Stimulated activated naive CD4-positive, alpha-beta T cell (primary cell): ENCODE measurements at regions not wholly inside any gene's neighbourhood (a gene's known extent, or its start where the extent isn't known, plus 50 kb on each side); places are given as distances from the start of the nearest gene placed in this dataset.
"Not testable (repeated sequence)": the region's sequence is repeated elsewhere in the genome, so short reads cannot be mapped to it uniquely, and the experiment has no call there.

Experiments
- DNase-seq, 6 experiments: peaks; one replicate each; lab custom pipeline; 2025; lab: John Stamatoyannopoulos, UW

DNA sequence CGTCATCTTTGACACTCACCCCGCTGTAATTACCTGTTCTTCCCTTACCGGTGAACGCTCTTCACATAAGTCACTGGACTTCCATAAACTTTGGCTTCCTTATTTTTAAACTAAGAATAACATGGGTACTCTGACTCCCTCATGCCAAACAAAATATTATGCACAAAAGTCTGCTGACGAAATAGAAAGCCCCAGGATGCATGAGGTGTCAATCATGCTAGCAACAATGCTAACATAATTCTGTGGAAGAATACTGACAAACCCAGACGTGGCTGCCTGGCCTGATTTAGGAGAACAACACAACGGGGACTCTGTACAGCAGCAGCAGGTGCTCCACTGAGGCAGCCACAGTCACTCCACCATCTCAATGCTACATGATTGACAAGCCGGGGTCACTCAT lies 137.5 kb downstream of the CCDC71L start:
- DNase-seq = no peak

DNA sequence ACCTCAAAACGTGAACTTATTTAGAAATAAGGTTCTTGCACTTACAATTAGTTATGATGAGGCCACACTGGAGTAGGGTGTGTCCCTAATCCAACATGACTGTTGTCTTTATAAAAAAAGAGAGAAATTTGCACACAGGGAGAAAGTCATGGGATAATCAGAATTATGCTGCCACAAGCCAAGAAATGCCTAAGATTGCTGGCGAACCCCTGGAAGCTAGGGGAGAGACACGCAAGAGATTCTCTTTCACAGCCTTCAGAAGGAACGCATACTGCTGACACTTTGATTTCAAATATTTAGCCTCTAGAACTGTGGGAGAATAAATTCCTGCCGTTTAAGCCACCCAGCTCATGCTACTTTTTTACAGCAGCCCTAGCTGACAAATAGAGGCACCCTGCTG lies 138.3 kb downstream of the CCDC71L start:
- no peak for DNase-seq

DNA sequence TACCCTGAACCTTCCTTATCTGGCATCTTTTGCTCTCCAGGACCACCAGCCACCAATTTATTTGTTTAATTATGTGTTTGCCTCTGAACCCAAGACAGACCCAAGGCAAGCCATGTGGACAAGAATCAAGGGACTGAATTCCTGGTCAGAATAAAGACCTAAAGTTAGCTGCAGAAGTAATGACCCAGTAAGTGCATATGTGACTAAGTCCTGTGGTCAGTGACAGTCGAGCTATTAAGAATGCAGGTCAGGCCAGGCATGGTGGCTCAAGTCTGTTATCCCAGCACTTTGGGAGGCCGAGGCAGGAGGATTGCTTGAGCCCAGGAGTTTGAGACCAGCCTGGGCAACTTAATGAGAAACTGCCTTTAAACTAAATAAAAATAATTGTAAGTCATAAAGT lies 139.4 kb downstream of the CCDC71L start:
- no peak for DNase-seq

DNA sequence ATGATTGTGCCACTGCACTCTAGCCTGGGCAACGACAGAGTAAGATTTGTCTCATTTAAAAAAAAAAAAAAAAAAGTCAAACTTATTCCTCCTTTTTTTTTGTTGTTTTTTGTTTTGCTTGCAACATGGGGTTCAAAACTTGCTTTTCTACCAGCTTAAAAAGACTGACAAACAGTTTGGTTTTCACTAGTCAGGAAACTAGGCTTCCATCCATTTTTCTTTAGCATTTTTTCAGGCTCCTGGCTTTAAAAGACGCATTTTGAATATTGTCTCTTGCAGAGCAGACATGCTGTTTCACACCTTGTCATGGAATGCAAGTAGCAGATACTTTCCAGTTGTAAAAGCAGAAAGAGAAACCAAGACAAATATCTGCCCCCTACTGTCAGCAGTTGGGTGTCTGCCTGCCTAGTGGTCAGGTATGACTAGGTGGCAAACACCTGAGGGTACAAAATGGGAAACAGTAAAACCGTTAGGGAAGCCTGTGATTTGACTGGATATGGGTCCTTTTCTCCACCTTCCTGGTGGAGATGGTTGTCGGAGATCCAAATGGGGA lies 139.9 kb downstream of the CCDC71L start:
- no peak for DNase-seq

DNA sequence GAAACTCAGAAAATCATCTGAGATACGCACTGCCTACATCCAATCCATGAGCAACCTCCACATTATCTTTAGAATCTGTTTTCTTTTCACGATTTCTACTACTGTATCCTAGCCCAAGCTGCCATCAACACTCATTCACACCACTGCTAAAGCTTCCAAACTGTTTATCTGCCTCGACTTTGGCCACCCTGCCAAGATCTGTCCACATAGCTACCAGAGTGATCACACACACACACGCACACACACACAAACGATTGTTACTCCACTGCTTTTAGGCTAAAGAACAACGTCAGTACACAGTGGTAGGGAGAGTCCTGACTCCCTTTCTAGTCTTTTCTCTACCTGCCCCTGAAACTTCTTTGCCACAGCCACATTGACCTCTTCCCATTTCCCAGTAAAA lies 142.0 kb downstream of the CCDC71L start:
- no peak for DNase-seq

DNA sequence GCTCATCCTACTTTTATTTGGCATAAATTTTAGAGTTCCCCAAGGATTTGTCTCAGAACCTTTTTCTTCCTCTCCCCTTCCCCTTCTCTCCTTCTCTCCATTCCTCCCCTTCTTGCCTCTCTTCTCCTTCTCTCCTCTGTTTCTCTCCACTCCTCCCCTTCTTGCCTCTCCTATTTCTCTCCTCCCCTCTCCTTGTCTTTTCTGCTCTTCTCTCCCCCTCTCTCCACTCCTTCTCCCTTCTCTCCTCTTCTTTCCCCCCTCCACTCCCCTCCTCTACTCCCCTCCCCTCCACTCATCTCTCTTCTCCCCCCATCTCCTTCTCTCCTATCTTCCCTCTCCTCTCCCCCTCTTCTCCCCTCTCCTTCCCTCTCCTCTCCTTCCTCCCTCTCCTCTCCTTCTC lies 142.7 kb downstream of the CCDC71L start:
- no peak for DNase-seq

DNA sequence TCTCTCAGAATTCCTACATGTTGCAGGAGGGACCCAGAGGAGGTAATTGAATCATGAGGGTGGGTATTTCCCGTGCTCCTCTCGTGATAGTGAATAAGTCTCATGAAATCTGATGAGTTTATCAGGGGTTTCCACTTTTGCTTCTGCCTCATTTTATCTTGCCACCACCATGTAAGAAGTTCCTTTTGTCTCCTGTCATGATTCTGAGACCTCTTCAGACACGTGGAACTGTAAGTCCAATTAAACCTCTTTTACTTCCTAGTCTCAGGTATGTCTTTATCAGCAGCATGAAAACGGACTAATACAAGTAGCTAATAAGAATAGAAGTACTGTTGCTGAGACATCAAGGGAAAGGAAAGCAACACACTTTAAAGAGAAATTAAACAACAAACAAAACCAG lies 143.4 kb downstream of the CCDC71L start:
- no peak for DNase-seq

DNA sequence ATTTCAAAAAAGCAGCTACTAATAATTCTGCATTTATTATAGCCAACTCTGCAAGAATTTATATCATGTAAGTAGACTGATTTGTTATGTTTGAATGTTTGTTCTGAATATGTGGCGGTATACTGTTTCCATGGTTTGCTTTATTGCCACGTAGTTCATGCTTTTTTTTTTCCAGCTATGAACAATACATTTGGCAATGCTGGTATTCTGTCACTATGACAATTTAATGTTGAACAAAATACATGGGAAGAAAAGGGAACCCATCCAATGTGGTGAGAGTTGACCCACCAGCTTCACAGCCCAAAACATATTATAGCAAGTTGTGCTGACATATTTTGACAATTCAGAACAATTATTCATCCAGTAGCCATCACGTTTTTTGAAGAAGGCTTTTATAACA lies 145.6 kb downstream of the CCDC71L start:
- DNase-seq = no peak

DNA sequence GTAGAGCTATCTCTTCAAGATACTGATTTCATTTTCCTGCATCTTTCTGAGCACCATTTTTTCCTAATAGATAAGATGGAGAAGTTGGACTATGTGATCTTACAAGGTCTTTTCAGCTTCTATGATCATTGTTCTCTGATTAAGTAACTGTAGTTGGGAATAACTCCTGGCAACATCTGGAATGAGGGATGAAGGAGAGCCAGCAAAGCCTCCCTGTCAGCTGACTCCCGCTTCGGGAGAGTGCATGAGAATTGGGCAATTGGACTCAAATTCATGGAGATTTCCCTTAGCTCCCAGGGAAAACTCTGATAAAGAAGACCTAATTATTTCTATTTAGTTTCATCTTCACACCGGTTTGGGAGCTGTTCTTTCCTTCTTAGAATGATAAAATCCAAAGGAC lies 146.1 kb downstream of the CCDC71L start:
- no peak for DNase-seq

DNA sequence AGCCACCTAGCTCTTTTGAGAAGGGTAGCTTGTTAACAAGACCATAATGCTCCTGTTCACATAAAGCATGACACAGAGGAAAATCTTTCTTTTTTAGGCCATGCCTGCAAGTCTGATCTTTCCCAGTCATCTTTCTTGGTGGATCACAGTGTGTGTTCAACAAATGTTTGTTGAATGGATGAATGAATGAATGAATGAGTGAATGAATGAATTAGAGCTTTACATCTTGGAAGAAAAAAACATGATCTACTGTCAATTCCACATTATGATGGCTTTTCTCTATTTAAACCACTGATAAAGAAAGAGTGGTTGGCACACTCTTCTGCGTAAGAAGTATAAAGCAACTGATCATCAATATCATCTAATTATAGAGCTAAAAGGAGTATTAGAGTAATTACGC lies 148.7 kb downstream of the CCDC71L start:
- no peak for DNase-seq

DNA sequence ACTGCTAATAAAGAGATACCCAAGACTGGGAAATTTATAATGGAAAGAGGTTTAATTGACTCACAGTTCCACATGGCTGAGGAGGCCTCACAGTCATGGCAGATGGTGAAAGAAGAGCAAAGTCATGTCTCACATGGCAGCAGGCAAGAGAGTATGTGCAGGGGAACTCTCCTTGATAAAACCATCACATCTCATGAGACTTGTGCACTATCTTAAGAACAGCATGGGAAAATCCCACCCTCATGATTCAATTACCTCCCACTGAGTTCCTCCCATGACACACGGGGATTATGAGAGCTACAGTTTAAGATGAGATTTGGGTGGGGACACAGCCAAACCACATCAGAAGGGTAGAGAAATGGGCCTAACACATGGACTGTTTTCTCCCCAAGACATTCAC lies 156.3 kb downstream of the CCDC71L start:
- DNase-seq = no peak

DNA sequence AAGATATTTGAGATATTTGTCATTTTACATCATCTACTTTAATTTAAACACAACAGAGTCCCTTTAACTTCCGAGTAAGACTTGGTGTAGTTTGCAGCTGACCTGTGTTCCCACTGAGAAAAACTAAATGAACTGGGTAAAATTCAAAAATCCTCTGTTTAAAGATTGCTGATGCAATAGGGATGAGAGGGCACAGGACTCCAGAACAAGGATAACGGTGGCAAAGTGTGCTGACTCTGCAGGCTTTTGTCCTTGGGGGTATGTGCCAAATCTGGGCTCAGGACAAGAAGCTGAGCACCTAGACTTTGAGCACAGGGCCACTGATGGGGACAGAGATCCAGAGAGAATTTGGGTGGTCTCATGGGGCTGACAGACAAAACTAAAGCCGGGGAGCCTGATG lies 156.8 kb downstream of the CCDC71L start:
- no peak for DNase-seq

DNA sequence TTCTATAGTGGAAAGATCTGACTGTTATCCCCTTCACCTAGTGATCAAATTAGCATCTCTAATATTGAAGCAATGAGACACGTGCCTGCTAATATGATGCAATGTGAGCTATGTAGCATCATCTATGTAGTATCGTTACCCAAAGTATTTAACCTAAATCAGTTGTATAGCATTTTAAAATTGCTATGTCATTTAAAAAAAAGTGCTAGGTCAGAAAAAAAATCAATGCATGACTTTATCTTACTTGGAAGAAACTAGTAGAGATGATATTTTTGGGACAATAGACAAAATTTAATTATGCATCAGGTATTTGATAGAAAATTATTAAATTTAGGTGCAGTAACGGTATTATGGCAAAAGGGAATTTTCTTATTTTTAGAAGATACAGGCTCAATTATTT lies 157.3 kb downstream of the CCDC71L start:
- DNase-seq = no peak

DNA sequence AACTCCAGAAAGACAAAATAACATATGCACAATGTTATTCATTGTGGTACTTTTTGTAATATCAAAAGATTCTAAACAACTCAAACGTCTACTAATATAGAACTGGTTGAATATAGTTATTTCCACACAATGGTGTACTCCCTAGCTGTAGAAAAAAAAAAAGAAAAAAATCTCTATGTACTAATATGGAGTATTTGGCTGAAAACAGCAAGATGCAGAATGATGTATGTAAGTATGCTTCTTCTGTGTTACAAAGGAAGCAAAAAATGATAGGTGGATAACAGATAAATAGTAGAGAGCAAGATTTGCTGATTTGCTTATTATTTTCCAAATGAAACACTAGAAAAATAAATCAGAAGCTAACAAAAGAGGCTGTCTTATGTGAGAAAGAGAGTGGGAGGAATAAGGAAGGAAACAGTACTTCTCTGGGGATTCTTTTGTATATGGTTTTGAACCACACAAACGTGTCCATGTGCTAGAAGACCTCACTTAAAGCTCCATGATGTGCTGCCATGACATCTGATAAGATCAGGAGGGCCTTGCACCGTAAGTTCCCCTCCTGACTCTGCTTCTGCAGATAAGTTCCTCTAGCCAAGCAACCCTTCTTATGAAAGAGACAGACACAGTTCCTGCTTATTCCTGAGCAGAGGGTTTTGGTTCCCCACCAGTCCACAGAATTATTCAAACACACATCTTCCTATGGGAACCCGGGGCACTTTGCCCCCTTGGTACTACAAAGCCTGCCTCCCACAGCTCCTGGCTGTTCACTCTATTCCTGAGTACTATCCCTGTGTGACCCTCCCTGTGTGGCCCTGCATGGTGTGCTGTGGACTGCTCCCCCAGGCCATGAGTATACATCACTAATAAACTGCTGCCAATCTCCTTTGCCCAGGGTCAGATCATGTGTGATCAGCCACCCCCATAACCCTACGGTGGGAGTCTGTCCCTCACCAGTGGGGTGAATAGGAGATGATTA lies 159.1 kb downstream of the CCDC71L start:
- DNase-seq = no peak

DNA sequence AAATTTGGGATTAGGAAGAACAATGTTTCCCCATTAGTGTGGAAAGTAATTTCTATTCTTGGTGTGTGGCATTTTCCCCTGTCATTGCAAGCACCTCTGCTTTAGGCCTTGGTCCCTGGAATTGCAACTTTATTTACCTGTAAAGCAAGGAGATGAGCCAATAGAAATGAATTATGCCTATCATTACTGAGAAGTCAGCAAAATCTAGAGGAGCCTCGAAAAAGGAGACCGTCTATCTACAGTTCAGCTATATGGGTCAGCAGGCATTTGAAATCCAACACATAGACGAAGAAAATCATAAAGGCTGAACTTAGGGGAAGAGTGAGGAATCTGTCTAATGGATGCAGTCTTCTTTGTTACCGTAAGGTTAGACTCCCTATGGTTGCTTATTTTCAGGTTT lies 161.1 kb downstream of the CCDC71L start:
- no peak for DNase-seq

DNA sequence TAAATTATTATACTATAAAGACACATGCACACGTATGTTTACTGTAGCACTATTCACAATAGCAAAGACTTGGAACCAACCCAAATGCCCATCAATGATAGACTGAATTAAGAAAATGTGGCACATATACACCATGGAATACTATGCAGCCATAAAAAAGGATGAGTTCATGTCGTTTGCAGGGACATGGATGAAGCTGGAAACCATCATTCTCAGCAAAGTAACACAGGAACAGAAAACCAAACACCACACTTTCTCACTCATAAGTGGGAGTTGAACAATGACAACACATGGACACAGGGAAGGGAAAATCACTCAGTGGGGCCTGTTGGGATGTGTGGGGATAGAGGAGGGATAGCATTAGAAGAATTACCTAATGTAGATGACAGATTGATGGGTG lies 163.0 kb downstream of the CCDC71L start:
- DNase-seq = not testable (repeated sequence)

DNA sequence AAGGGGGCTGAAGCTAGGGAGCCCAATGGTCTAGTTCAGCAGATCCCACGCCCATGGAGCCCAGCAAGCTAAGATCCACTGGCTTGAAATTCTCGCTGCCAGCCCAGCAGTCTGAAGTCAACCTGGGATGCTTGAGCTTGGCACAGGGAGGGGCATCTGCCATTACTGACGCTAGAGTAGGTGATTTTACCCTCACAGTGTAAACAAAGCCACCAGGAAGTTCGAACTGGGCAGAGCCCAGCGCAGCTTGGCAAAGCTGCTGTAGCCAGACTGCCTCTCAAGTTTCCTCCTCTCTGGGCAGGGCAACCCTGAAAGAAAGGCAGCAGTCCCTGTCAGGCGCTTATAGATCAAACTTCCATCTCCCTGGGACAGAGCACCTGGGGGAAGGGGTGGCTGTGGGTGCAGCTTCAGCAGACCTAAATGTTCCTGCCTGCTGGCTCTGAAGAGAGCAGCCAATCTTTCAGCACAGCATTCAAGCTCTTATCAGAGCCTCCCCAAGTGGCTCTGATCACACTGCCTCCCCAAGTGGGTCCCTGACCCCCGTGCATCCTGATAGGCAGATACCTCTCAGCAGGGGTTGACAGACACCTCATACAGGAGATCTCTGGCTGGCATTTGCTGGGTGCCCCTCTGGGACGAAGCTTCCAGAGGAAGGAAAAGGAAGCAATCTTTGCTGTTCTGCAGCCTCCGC lies 167.8 kb downstream of the CCDC71L start:
- DNase-seq = no peak

DNA sequence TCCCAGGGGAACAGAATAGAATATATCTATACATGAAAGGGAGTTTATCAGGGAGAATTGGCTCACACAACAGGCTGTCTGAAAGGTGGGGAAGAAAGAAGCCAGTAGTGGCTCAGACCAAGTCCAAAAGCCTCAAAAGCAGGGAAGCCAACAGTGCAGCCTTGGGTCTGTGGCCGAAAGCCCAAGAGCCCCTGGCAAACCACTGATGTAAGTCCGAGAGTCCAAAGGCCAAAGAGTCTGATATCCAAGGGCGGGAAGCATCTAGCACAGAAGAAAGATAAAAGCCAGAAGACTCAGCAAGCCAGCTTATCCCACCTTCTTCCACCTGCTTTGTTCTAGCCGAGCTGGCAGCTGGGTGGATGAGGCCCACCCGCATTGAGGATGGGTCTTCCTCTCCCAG lies 172.5 kb downstream of the CCDC71L start:
- DNase-seq = no peak

DNA sequence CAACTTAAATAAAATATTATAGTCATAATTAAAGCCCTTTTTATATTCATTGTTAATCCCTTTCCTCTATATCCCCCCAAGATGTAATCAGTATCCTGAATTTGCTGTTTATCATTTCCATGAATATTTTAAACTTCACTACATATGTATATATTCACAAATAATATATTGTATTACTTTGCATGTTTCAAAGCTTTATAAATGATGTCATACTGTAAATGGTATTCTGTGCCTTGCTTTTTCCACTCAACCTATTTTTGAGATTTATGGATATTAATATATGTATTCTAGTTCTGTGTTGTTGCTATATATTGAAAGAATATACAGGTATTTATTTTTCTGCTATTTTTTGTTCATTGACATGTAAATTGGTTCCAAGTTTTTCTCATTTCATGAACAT lies 173.1 kb downstream of the CCDC71L start:
- no peak for DNase-seq

DNA sequence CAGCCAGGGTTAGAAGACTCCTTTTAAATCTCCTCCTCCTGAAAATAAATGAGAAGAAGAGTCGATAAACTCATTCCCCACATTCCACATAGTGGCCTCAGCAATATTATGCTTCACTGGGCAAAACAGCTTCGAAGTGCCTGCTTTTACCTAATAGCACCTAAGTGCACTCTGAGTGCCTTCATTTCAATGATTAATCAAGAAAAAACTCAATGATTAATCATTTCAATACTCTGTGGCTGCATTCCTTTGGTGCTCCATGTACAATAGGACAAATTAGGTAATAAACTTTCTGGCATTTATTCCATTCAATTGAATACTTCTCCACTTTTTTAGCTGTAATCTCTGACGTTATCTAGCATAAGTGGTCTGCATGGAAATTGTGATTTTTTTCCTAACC lies 174.6 kb downstream of the CCDC71L start:
- DNase-seq = no peak

DNA sequence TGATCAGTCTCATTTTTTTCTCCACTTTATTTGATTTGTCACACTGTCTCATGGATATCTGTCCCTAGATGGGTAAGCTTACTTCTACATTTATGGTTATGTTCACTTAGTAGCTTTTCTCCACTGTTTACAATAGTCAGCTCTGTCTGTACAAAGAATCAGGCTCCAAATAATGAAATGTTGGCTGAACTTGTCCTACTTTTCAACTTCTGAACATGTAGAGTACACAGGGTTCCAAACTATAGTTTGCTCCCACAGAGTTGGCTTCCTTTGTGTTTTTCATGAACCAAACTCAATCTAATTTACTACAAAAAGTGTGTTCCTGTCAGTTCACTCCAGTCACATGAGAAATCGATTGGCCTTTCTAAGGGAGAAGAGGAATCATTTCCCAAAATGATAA lies 175.0 kb downstream of the CCDC71L start:
- DNase-seq = no peak

DNA sequence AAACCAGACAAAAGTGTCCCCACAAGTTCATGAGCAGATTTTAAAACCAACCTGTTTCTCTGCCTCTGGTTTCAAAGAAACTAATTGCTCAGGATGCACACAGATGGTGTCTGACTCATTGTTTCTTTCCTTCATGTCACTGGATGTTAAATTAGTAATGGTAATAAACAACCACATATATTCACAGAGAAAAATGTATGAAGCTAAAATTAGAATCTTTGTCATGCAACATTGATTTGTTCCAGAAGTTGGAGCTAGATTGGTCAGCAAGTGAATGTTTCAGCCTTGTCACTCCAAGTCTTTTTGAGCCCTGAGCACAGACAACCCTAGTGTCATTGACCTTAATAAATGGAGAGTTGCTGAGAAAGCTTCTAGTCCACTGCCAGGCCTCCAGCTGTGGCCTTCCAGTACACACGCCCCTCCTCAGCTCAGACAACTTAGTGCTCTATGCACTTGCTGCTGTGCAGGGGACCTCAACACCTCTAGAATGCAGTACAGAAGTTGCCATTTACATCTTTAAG lies 175.9 kb downstream of the CCDC71L start:
- no peak for DNase-seq

DNA sequence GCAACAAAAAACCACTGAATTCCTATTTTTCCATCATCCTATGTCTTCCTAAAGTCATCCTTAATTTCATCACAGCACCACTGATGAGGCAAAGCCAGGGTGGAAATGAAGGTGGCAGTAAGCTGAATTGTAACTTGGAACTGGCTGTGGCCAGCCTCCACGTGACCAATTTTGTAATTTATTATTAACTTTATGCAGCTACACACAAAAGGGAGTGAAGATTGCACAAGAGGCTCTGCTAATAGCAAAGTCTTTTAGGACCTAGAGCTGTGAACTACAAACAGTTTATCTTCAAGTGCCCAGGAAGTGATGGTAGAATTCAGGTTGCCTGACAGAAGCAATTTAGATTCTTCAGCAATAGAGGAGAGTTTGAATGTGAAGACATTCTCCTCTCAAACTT lies 176.4 kb downstream of the CCDC71L start:
- no peak for DNase-seq
